IMR-90 (cell line): ENCODE measurements at regions not wholly inside any gene's neighbourhood (a gene's known extent, or its start where the extent isn't known, plus 50 kb on each side); places are given as distances from the start of the nearest gene placed in this dataset.

Source experiments
- CTCF ChIP-seq: conservative IDR thresholded peaks from 2 replicates; pipeline ENCODE4 v1.5.1; 2012; ENCODE audit warnings: mild to moderate bottlenecking, low read depth, low read length, improper control_type of control experiment
- ELK1 ChIP-seq: fragments of 150-350 bp; IDR thresholded peaks from 2 replicates; pipeline ENCODE4 v1.6.1; 2016; ENCODE audit warnings: low read depth, mild to moderate bottlenecking, low read length, moderate library complexity, borderline replicate concordance
- MAFK ChIP-seq: IDR thresholded peaks from 2 replicates; pipeline ENCODE4 v1.6.1; 2012; ENCODE audit warnings: low read depth, low read length, improper control_type of control experiment
- MAZ ChIP-seq: IDR thresholded peaks from 2 replicates; pipeline ENCODE4 v1.6.1; 2012; ENCODE audit warnings: low read depth, mild to moderate bottlenecking, low read length, improper control_type of control experiment, moderate library complexity, borderline replicate concordance
- MXI1 ChIP-seq: IDR thresholded peaks from 2 replicates; pipeline ENCODE4 v1.6.1; 2012; ENCODE audit warnings: low read depth, mild to moderate bottlenecking, low read length, moderate library complexity, borderline replicate concordance
- NFE2L2 ChIP-seq: fragments of 150-350 bp; IDR thresholded peaks from 2 replicates; pipeline ENCODE4 v1.6.1; 2016; ENCODE audit warnings: low read depth, mild to moderate bottlenecking, low read length
- POLR2A ChIP-seq: IDR thresholded peaks from 2 replicates; pipeline ENCODE4 v1.6.1; 2012; ENCODE audit warnings: mild to moderate bottlenecking, low read depth, low read length
- RAD21 ChIP-seq: IDR thresholded peaks from 2 replicates; pipeline ENCODE4 v1.6.1; 2012; ENCODE audit warnings: low read length, improper control_type of control experiment
- RFX5 ChIP-seq: IDR thresholded peaks from 2 replicates; pipeline ENCODE4 v1.8.0; 2012; ENCODE audit warnings: low read depth, mild to moderate bottlenecking, low read length, moderate library complexity
- USF2 ChIP-seq: fragments of 150-350 bp; IDR thresholded peaks from 2 replicates; pipeline ENCODE4 v1.6.1; 2017; ENCODE audit warnings: mild to moderate bottlenecking, antibody characterized with exemption, low read length, low read depth

- TF ChIP-seq CTCF (no peak), POLR2A (no peak), ELK1 (no peak), MXI1 (no peak), USF2 (no peak), RAD21 (no peak), RFX5 (no peak), MAZ (no peak), NFE2L2 (no peak), MAFK (no peak)
These were observed 111.5 kb upstream of the SULT1C3 start for GRCh38 chr2:108128249-108128648.
